ENCODE measurements at regions not wholly inside any gene's neighbourhood (a gene's known extent, or its start where the extent isn't known, plus 50 kb on each side); places are given as distances from the start of the nearest gene placed in this dataset.

DNA sequence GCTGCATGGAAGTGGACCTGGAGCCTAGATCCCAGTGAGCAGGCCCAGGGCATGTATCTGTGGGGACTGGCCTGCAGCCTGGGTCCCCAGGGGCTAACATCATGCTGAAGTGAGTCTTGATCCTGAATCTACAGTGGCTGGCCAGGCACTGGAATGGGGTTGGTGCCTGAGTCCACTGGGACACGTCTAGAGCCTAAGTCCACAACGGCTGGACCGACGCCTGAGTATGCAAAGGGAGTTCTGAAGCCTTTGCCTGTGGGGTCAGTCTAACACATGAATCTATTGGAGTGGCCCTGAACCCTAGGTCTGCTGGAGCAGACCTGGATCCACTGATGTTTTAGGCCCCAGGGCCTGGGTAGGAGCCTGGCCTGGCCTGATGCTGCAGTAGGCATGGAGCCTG lies 665.5 kb downstream of the DCDC2C start:
- Histone ChIP-seq H3K27ac (ENCODE audit: poor library complexity, severe bottlenecking) (no peak overlapping the region), H3K36me3 (ENCODE audit: low read depth) (no peaks in the 10 kb centered on the region)
- no peak for ATAC-seq (ENCODE audit: low read depth)

DNA sequence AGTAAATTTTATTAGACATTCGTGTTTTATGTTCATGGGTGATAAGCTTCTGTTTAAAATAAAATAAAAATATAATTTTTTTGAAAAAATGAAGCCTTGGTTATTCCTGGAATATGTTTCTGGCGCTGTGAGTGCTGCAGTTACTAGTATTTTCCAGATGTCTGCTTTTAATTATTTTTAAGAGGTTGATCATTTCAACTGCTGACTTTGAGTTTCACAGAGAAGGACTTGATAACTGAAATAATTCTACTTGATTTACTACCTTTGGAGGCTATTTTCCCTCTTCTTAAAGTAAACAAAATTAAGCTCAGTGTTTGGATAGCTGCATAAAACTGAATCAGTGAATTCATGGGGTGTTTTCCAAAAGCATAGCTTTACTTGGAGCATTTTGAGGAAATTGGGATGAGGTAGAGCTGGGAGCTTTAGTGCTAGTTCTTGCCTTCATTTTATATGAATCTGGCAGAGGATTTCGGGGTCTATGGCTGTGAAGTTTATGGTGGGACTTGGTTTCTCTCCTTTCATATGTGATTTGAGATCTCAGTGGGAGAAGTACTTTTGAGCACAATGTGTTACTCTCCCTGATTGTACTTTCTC lies 666.5 kb downstream of the DCDC2C start:
- no peak overlapping the region for H3K27ac ChIP-seq (ENCODE audit: poor library complexity, severe bottlenecking)
- DNase-seq (ENCODE audit: low spot score): no peak
- H3K36me3 ChIP-seq (ENCODE audit: low read depth): no peaks in the 10 kb centered on the region
- no peaks in the 10 kb centered on the region for H3K27me3 ChIP-seq (ENCODE audit: insufficient read depth, poor library complexity, severe bottlenecking)
- no peak for ATAC-seq (ENCODE audit: low read depth)
- no peaks in the 10 kb centered on the region for H3K4me1 ChIP-seq (ENCODE audit: insufficient read depth, poor library complexity, severe bottlenecking)
- H3K4me3 ChIP-seq (ENCODE audit: severe bottlenecking): no peak overlapping the region
- TF ChIP-seq, protein P1, sequence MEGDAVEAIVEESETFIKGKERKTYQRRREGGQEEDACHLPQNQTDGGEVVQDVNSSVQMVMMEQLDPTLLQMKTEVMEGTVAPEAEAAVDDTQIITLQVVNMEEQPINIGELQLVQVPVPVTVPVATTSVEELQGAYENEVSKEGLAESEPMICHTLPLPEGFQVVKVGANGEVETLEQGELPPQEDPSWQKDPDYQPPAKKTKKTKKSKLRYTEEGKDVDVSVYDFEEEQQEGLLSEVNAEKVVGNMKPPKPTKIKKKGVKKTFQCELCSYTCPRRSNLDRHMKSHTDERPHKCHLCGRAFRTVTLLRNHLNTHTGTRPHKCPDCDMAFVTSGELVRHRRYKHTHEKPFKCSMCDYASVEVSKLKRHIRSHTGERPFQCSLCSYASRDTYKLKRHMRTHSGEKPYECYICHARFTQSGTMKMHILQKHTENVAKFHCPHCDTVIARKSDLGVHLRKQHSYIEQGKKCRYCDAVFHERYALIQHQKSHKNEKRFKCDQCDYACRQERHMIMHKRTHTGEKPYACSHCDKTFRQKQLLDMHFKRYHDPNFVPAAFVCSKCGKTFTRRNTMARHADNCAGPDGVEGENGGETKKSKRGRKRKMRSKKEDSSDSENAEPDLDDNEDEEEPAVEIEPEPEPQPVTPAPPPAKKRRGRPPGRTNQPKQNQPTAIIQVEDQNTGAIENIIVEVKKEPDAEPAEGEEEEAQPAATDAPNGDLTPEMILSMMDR (IDR thresholded peaks at IDR 0.05; ENCODE audit: poor library complexity, severe bottlenecking): no peak
- peaks cover 2% of the 10 kb centered on the region for H3K9me3 ChIP-seq (ENCODE audit: severe bottlenecking)

More for the DNA sequence above, 665.5 kb downstream of the DCDC2C start:
- TF ChIP-seq, protein P1 (IDR thresholded peaks at IDR 0.05; ENCODE audit: poor library complexity, severe bottlenecking): no peak
- Histone ChIP-seq H3K27me3 (ENCODE audit: insufficient read depth, poor library complexity, severe bottlenecking) (no peaks in the 10 kb centered on the region), H3K4me1 (ENCODE audit: insufficient read depth, poor library complexity, severe bottlenecking) (no peaks in the 10 kb centered on the region), H3K9me3 (ENCODE audit: severe bottlenecking) (peaks cover 2% of the 10 kb centered on the region), H3K4me3 (ENCODE audit: severe bottlenecking) (no peak overlapping the region)
- no peak for DNase-seq (ENCODE audit: low spot score)

DNA sequence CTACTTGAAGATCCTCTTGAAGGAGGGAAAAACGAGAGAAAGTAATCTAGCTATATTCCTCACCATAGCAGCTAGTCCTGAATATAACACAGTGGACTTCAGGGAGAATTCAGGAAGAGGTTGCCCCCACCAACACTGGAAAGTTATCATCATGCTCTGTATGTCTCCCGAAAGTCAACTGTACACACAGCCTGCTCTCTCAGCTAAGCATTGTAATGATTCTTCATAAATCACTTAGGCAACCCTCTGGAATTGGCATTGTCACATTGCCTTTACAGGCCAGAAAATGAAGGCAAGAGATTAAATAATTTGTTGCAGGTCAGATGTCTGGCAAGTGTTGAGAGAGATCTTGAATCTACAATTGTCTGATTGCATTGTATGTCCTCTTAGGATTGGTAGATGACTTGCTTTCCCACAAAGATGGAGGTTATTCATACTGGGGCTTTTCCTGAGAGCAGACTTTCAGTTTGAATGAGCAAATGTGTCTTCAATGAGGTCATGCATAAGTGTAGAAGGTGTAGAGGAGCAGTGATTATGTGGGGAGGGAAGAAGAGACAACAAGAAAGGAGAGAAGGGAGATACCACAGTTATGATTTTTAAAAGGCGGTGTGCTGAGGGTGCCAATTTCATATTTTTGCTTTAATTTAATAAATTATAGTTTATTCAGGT lies 667.2 kb downstream of the DCDC2C start:
- Histone ChIP-seq H3K27me3 (ENCODE audit: insufficient read depth, poor library complexity, severe bottlenecking) (no peaks in the 10 kb centered on the region), H3K27ac (ENCODE audit: poor library complexity, severe bottlenecking) (no peak overlapping the region), H3K4me1 (ENCODE audit: insufficient read depth, poor library complexity, severe bottlenecking) (no peaks in the 10 kb centered on the region), H3K9me3 (ENCODE audit: severe bottlenecking) (peaks cover 2% of the 10 kb centered on the region), H3K36me3 (ENCODE audit: low read depth) (no peaks in the 10 kb centered on the region), H3K4me3 (ENCODE audit: severe bottlenecking) (no peak overlapping the region)
- no peak for ATAC-seq (ENCODE audit: low read depth)
- TF ChIP-seq, protein P1 (IDR thresholded peaks at IDR 0.05; ENCODE audit: poor library complexity, severe bottlenecking): no peak
- no peak for DNase-seq (ENCODE audit: low spot score)

DNA sequence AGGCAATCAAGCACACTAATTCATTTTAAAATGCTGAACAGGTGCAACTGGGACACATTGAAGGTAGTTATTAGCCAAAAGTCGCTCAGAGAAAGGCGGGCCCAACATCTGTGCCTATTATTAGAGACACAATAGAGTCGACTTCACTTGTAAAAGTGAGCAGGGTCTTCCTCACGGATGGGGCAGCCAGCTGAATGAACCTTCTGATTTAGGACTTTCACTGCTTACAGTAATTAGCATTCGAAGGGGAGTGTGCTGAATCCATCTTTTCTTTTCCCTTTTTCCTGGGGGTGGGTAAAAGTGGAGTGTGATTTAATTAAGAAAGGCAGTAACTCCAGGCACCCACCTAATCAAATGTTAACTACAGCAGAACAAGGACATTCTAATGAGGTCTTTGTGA lies 677.7 kb downstream of the DCDC2C start:
- Histone ChIP-seq H3K4me1 (ENCODE audit: insufficient read depth, poor library complexity, severe bottlenecking) (no peaks in the 10 kb centered on the region), H3K4me3 (ENCODE audit: severe bottlenecking) (no peak overlapping the region), H3K27me3 (ENCODE audit: insufficient read depth, poor library complexity, severe bottlenecking) (no peaks in the 10 kb centered on the region), H3K36me3 (ENCODE audit: low read depth) (no peaks in the 10 kb centered on the region), H3K9me3 (ENCODE audit: severe bottlenecking) (no peaks in the 10 kb centered on the region), H3K27ac (ENCODE audit: poor library complexity, severe bottlenecking) (no peak overlapping the region)
- ATAC-seq (ENCODE audit: low read depth): no peak
- TF ChIP-seq, protein P1 (IDR thresholded peaks at IDR 0.05; ENCODE audit: poor library complexity, severe bottlenecking): no peak
- DNase-seq (ENCODE audit: low spot score): no peak

DNA sequence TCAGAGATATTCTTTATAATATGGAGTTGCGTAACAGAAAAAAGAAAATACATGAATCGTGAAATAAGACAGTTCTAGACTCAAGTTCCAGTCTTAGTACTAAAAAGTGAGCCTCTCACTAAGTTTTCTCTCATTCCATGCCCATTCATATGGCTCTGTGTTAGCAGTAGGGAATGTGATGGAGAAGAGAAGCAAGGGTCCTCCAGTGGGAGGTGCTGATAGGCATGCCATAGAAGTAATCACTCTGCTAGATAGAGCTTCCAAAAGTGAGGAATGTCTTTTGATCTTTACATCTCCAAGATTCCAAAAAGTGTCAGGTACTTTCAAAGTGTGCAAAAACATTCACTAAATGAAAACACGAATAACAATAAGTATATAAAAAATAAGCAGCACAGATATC lies 678.4 kb downstream of the DCDC2C start:
- no peak overlapping the region for H3K4me3 ChIP-seq (ENCODE audit: severe bottlenecking)
- no peak for DNase-seq (ENCODE audit: low spot score)
- no peak overlapping the region for H3K27ac ChIP-seq (ENCODE audit: poor library complexity, severe bottlenecking)

More for the DNA sequence above, 678.4 kb downstream of the DCDC2C start:
- no peaks in the 10 kb centered on the region for H3K4me1 ChIP-seq (ENCODE audit: insufficient read depth, poor library complexity, severe bottlenecking)
- no peak for ATAC-seq (ENCODE audit: low read depth)
- TF ChIP-seq, protein P1 (IDR thresholded peaks at IDR 0.05; ENCODE audit: poor library complexity, severe bottlenecking): no peak
- no peaks in the 10 kb centered on the region for H3K27me3 ChIP-seq (ENCODE audit: insufficient read depth, poor library complexity, severe bottlenecking)
- no peaks in the 10 kb centered on the region for H3K36me3 ChIP-seq (ENCODE audit: low read depth)
- H3K9me3 ChIP-seq (ENCODE audit: severe bottlenecking): no peaks in the 10 kb centered on the region
